NCI-H446 treated with DMSO at 0.1 percent for 48 hours (cell line): ENCODE measurements at regions not wholly inside any gene's neighbourhood (a gene's known extent, or its start where the extent isn't known, plus 50 kb on each side); places are given as distances from the start of the nearest gene placed in this dataset.

ENCODE experiments used
- DNase-seq: peaks from one replicate; lab custom pipeline; 2025; lab: John Stamatoyannopoulos, UW

- no peak for DNase-seq
Measured at GRCh38 chr5:159752622-159753275, 163.5 kb upstream of the ADRA1B start.

GRCh38 chr5:159758189-159758588 is 158.1 kb upstream of the ADRA1B start:
- no peak for DNase-seq

- no peak for DNase-seq
Measured at GRCh38 chr5:159759791-159760290, 156.4 kb upstream of the ADRA1B start.

- DNase-seq = no peak
Measured at GRCh38 chr5:159762921-159763320, 153.4 kb upstream of the ADRA1B start.

- no peak for DNase-seq
Measured at GRCh38 chr5:159763562-159763961, 152.7 kb upstream of the ADRA1B start.

- no peak for DNase-seq
Measured at GRCh38 chr5:159764283-159765134, 151.8 kb upstream of the ADRA1B start.

- no peak for DNase-seq
Measured at GRCh38 chr5:159765135-159765433, 151.2 kb upstream of the ADRA1B start.

GRCh38 chr5:159765760-159766517 is 150.3 kb upstream of the ADRA1B start:
- no peak for DNase-seq

- DNase-seq = no peak
Measured at GRCh38 chr5:159768243-159768642, 148.0 kb upstream of the ADRA1B start.

GRCh38 chr5:159772698-159773061 is 143.6 kb upstream of the ADRA1B start:
- DNase-seq = no peak

- peak; percentile 30 for DNase-seq
Measured at GRCh38 chr5:159773062-159773924, 143.0 kb upstream of the ADRA1B start.

GRCh38 chr5:159774476-159775031 is 141.7 kb upstream of the ADRA1B start:
- DNase-seq = no peak

GRCh38 chr5:159775890-159776289 is 140.4 kb upstream of the ADRA1B start:
- DNase-seq = no peak

- DNase-seq = peak; percentile 58
Measured at GRCh38 chr5:159777049-159777660, 139.1 kb upstream of the ADRA1B start.

- DNase-seq = no peak
Measured at GRCh38 chr5:159779481-159779880, 136.8 kb upstream of the ADRA1B start.

GRCh38 chr5:159780246-159780645 is 136.0 kb upstream of the ADRA1B start:
- no peak for DNase-seq

- DNase-seq = no peak
Measured at GRCh38 chr5:159781626-159782157, 134.6 kb upstream of the ADRA1B start.

- no peak for DNase-seq
Measured at GRCh38 chr5:159782197-159782994, 133.9 kb upstream of the ADRA1B start.

- DNase-seq = no peak
Measured at GRCh38 chr5:159782995-159783300, 133.3 kb upstream of the ADRA1B start.

GRCh38 chr5:159783726-159784247 is 132.5 kb upstream of the ADRA1B start:
- DNase-seq = no peak
